SH-SY5Y (cell line): ENCODE measurements at regions not wholly inside any gene's neighbourhood (a gene's known extent, or its start where the extent isn't known, plus 50 kb on each side); places are given as distances from the start of the nearest gene placed in this dataset.

Source experiments
- GATA2 ChIP-seq: IDR thresholded peaks from 2 replicates; pipeline ENCODE4 v1.6.1; 2011; ENCODE audit warnings: mild to moderate bottlenecking, low read depth, low read length
- GATA3 ChIP-seq: IDR thresholded peaks from 2 replicates; pipeline ENCODE4 v1.6.1; 2011; ENCODE audit warnings: low read depth, mild to moderate bottlenecking, low read length, moderate library complexity

DNA sequence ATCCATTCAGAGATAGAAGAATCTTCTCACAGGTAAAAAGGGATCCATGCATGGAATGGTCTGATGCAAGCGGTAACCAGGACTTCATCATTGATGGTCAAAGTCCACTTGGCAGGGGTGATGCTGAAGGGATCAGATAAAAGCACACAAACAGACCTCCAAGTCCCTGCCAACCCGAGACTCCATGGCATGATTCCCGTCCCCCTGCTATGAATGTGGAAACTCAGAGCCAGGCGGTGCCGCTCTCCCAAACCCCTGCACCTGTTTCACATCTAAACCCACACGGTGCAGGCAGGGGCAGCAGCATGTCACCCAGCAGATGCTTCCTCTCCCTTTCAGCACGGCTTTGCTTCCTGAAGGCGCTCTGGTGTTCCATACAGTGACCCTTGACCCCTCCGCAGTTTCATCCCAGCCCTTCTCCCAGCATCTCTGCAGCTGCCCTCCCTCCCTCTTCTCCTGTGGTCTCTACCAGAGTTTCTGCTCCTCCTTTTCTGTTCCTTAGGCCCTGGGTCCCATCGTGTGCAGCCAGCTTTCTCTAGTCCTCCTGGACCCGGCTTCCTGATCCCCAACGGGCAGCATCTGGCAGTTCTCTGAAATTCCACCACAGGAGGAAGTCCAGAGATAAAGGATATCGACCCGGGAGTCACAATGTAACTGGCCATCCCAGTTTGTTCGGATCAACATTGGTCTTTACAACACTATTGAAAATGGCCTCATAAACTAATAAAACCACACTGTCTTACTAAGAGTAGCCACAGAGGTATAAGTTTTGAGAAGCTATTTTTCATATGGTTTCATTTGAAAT lies 235.0 kb downstream of the TTLL2 start:
- TF ChIP-seq GATA2 (no peak), GATA3 (no peak)
